ENCODE measurements at regions not wholly inside any gene's neighbourhood (a gene's known extent, or its start where the extent isn't known, plus 50 kb on each side); places are given as distances from the start of the nearest gene placed in this dataset.

DNA sequence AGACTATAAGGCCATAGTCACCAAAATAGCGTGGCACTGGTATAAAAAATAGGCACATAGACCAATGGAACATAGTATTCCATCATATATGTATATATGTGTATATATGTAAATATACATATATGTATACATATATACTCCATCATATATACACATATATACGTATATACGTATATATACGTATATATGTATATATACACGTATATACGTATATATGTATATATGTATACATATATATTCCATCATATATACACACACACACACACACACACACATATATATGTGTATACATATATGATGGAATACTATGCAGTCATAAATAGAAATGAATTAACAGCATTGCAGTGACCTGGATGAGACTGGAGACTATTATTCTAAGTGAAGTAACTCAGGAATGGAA lies 204.6 kb downstream of the LTN1 start:
- DNase-seq, result no peak

DNA sequence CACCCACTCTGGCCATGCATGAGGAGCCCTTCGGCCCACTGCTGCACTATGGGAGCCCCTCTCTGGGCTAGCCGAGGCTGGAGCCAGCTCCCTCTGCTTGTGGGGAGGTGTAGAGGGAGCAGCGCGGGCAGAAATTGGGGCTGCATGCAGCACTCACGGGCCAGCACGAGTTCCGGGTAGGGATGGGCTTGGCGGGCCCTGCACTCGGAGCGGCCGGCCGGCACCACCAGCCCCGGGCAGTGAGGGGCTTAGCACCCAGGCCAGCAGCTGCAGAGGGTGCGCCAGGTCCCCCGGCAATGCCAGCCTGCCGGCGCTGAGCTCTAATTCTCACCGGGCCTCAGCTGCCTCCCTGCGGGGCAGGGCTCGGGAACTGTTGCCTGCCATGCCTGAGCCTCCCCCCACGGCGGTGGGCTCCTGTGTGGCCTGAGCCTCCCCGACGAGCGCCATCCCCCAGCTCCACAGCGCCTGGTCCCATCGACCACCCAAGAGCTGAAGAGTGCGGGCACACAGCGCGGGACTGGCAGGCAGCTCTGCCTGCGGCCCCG lies 209.0 kb downstream of the LTN1 start:
- DNase-seq, result no peak

DNA sequence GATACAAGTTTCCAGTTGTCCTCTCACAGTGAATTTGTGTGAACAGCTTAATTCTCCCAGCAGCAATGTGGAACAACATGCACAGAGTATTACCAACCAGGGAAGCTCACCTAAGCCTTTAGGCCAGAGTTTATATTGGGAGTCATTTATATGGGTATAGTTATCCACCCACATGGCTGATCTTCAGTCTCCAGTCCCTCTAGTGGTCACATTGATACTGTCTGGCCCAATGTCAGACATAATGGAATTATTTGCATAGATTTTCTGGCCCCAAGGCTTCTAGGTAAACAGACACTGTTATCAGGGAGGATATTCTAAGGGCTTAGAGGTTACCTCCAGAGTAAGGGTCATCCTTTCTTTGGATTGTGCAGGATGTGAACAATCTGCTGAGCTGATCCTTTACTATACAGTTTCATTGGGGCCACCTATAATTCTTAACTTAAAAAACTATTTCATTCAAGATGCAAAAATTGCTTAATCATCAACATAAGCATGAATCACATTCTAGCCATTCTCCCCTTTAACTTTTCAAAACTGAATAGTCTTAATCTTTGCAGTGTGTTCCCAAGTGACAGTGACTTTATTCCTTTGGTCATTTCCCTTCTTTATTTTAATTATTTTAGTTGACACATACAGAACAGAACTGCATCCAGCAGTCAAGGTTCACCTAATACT lies 210.9 kb downstream of the LTN1 start:
- DNase-seq, result no peak

DNA sequence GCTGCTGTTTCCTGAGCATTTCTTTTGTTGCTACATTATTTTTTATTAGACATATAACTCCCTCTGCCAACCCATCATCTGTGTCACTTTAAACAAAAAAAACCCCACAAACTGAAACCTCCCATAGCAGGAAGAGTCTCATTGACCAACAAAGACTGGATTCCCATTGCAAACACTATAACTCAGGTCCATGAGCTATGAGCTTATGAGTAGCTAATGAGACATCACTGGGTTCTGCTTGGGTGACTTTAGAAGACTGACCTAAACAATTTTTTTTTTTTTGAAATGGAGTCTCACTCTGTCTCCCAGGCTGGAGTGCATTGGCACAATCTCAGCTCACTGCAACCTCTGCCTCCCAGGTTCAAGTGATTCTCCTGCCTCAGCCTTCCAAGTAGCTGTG lies 212.8 kb downstream of the LTN1 start:
- no peak for DNase-seq

DNA sequence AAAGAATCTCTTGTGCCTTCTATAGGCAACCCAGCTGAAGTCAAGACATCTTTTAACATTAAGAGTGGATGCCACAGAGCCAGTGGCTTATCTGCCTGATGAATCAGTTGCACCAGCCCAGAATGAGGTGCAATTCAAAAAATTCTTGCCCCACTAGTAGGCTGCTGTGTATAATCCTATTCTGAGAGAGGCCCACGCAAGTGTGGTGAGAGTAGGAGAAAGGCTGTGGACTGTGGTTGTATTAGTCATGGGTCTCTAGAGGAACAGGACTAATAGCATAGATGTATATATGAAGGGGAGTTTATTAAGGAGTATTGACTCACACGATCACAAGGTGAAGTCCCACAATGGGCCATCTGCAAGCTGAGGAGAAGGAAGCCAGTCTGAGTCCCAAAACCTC lies 216.4 kb downstream of the LTN1 start:
- no peak for DNase-seq

DNA sequence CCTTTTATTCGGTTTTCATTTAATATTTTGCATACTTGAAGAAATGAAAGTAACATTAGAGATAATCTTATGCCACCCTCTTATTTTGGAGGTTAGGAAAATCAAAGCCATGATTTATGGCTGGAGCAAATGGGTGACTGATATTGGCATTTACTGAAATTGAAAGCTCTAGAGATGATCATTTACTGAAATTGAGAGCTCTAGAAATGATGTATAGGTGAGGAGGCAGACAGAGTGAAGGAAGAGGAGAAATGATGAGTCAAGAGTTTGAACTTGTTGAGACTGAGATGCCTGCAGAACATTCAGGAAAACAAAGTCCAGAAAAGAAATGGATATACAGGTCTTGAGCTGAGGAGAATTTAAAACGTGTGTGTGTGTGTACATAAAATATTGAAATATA lies 217.6 kb downstream of the LTN1 start:
- no peak for DNase-seq

DNA sequence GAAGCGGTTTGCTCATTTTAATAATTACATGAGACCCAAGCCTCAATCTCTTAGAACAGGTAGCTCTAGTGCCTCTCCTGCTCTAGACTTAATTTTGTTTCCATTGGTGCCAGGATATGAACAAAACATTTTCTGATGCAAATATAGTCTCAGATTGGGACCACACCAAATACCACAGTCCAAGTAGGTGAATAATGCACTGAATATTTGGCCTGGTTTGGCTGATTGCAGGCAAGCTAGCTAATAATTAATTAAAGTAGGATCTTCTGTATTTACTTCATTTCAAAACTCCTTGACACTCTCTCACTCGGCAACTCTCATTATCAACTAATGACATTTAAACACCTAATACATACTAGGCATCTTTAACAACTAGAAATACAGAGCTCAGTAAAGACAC lies 219.6 kb downstream of the LTN1 start:
- DNase-seq, result no peak

DNA sequence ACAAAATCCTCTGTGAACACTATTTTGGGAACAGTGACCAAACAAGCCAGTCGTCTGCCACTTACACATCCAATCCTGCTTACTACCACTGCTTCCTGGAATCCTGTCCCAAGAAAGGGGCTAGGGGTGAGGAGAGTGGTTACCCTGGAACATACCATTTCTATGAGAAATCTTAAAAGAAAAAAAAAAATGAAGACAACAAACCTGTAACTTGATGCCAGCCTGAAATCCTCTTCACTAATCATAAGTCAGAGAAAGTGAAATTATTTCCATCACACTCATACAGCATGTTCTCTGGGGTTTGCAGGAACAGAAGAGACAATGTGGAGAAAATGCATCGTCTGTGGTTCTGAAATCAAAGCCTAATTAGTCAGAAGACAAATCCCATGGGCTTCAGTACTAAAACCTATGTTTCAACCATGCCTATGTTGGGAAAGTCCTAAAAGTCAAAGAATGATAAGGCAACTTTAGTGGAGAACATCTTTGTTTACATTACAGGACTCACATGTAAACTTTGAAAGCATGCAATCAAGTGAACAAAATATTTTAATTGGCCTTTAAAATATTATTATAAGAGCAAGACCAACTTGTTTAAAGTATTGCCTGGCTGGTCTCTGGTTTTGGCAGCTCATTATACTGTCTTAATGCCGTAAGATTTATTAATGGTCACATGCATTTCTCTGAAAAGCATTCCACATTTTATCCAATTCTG lies 220.7 kb downstream of the LTN1 start:
- DNase-seq, result no peak

DNA sequence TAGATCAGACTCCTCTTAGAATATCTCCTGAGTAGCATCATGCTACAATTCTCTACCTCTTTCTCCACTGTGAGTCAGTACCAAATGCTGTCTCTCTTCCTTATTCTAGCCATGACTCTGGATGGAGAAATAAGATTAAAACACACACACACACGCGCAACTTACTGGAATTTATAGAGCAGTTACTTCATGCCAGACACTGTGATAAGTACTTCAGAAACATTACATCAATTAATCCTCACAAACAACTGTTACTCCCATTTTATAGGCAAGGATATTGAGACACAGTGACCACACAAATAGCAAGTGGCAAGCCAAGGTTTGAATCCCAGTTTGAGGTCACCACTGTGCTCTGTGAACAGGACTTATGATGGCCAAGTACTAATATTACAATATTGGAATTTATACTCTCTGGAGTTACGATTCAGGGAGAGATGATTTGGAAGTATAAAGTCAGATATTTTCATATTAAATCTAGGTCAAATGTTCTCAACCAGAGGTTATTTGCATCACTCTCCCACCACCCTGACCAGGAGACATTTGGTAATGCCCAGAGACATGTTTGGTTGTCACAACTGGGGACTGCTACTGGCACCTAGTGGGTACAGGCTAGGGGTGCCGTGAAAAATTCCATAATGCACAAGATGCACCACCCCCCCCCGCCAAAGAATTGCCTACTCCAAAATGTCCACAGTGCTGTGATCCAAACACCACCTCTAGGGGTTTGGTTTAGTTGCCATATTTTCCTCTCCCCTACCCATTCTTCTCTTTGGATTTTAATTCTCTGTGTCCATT lies 221.6 kb downstream of the LTN1 start:
- no peak for DNase-seq

DNA sequence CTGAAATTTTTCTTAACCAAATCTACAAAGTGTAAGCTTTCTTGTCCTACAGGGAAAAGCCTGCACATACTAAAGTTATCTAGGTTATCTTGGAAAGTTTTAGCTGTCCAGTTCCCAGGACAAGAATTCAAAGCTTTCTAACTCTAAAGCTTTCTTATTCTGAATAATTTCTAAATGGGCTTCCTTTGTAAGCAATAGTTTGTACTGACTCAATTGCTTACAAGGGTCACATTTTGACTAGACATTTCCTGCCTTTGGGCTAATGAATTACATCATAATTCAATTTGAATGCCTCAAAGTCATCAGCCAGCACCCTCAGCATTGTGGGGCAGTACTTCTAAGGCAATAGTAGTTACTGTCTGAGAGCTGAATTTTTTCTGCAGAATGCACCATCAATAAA lies 223.0 kb downstream of the LTN1 start:
- DNase-seq, result peak; percentile 7

DNA sequence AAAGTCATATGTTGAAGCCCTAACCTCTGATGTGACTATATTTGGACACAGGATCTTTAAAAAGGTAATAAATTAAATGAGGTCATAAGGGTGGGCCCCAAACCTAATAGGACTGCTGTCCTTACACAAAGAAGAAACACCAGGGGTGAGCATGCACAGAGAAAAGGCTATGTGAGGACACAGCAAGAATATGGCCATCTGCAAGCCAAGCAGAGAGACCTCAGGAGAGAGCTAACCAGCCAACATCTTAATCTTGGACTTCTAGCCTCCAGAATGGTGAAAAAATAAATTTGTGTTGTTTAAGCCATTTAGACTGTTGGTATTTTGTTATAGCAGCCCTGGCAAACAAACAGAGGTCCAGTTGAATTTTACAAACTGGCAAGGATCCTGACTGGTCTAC lies 223.9 kb downstream of the LTN1 start:
- no peak for DNase-seq

DNA sequence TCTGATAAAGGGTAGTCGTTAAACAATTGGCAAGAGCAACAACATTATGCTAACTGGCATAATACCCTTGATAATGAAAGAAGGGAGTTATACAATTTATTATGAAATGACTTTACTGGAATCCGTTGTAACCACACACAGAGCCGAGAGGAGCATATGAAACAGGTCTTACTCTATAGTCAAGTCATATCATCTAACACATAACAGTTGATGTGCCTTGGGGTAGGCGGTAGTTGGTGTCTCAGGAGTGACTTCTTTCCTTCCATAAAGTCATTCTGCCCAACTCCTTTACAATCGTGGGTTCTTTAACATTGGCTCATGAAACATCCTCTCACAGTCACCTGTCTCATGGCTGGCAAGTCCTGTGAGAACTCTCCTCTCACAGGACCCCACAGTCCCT lies 225.2 kb downstream of the LTN1 start:
- DNase-seq, result no peak

DNA sequence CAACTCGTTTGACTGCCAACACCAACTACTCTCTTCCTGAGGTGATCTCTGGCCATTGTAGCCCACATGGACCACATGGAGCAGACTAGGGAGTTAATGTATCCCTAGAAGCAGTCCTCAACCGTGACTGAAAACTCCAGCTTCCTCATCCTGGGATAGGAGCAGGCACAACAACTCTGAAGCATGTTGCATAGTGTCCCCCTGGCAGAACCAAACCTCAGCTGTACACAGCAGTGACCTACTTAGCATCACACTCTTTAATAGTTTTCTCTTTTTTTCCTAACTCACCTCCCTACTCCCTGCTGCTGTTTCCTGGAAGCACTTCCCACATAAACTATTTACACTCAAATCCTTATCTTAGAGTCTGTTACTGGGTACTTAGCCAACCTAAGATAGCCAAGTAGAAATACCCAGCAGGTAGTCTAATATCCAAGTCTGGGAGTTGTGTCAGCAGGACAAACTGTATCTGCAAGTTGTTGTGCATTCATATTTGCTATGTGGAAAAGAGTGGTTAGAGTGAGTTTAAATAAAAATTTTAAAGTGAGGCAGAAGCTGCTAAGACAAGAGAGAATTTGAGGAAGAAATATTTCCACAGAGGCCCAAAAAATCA lies 228.8 kb downstream of the LTN1 start:
- DNase-seq, result no peak

DNA sequence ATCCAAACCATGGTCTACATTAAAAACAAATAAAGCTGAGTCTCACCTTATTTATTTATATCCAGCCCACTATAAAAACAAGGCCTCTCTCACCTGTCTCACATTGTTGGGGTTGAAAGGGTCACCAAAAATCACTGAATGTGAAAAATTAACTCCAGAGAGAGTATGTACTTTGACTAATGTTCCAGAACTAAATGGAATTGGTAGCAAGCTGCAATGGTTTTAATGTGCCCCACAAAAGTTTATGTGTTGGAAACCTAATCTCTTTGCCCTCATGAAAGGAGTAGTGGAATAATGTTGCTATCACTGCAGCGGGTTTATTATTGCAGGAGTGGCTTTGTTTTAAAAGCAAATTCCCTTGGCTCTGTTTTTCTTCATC lies 230.3 kb downstream of the LTN1 start:
- DNase-seq, result no peak

DNA sequence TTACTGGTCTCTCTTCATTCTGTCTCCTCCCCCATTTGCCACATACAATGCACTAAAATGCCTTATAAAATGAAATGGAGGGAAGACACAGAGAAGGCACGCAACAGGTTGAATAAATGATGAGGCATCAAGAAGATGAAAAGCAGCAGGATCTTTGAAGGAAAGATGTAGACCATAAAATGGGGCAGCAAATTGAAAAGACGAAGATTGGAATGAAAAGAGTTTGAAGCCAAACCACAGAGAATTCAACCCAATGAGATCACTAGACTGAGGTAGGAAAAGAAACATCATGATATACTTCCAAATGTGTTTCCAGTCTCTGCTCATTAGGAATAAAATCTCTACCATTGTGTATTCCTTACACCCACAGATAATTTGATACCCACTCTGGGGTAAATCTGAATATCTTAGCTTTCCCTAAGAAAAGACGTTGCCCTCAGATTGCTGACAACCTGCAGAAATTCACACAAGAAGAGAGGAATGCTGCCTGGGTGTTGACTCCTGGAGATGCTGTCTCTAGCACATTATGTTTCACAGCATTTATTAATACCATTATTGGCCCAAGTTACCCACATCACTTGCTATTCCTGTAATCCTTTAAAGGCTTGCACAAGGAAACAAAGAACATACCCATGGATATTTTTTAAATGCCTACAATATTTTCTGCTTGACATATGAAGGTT lies 230.9 kb downstream of the LTN1 start:
- DNase-seq, result no peak

DNA sequence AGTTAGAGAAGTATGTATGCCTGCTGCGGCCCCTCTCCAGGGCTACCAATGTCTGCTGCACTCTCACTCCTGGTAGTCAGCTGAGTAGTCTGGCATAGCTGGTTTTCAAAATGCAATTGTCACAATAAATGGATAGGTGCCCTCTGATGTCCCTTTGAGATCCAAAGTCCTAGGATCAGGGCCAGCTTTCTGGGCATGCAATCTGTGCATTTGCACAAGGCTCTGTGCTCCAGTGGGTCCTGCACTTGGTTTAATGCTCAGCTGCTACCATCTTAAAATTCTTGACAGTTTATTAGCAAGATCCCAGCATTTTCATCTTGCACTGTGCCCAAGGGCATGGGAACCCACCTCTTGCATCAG lies 233.8 kb downstream of the LTN1 start:
- no peak for DNase-seq

DNA sequence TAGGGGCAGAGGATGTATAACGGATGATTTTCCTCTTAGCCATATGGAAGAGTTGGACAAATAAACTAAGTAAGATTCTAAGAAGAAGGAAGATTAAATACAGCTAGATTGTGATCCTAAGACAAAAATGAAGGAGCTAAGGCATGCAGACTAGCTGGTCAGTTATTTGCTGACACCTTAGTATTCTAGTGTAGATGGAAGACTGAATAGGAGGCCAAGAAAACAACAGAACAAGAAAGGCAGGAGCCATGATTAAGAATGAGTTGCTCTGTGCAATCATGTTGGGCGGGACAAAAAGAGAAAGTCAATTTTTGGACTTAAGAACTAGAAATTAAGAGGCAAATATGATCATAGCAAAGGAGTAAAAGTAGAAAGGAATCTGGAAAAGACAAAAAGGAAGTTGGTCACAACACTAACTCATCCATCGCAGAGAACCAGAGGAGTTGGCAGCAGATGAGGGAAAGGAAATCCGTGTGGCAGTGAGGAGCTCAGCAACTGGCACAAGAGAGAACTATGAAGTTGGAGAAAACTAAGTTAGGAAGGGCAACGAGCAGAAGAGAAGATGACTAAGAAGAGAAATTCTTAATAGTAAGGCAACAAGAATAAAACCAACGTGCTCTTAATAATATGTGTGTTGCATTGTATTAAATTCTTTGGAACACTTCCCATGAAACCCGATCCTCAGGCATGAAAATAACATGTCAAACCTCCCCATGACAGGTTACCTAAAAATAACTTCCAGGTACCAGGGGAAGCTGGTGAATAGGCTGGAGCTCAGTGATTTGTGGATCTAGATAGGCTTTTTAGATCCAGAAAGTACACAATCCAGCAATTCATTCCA lies 234.4 kb downstream of the LTN1 start:
- DNase-seq, result no peak

DNA sequence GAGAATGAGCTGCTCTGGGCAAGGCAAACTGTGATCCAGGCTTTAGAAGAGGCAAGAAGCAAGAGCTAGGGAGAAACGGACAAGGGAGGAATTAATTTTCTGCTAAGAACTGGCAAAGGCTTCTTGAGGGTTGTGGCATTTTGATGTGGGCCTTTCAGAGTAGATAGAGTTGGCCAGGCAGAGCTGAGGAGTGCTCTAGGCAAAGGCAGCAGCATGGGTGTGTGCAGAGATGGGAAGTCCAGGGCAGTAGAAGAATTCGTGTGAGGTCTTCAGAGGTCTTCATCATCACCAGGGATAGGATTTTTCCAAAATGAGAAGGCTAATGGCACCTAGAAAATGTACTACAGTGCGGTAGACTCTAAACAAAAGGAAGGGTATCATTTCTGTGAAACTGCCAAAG lies 237.8 kb downstream of the LTN1 start:
- DNase-seq, result no peak

DNA sequence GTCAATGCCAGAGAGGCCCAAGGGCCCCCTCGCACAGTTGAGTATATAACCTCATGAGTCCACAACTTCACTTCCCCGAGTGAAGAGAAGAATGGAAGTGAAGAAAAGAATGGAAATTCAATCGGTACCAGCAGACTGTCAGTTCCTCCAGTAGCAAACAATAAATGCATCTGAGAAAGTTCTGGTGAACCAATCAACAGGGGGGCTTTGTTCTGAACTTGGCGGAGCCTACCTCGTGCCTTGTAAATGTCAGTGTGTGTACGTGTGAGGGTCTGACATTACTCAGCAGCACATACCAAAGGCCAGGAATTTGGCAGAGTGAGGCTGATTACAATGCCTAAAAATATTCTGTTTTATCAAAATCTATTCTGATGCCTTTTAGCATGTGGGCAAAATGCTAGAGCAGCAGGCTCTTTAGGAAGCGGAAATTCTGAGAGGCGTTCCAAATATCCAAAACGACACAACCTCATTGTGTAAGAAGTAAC lies 238.5 kb downstream of the LTN1 start:
- DNase-seq, result peak; percentile 21

DNA sequence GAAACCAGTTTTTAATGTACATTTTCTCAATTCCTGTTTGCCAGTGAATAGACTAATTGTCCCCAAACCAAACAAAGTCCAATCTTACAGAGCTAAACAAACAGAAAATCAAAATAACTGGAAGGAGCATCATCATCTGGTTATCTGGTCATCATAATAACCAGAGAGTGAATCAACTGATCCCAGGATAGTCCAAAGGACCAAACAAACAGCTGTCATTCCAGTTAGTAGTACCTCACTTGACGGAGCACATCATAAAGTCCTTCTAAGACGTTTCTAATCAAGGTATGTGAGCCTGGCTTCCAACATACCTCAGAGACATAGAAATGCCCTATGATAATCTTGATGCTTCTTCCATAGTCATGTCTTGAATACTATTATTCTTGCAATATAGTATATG lies 240.5 kb downstream of the LTN1 start:
- no peak for DNase-seq

DNA sequence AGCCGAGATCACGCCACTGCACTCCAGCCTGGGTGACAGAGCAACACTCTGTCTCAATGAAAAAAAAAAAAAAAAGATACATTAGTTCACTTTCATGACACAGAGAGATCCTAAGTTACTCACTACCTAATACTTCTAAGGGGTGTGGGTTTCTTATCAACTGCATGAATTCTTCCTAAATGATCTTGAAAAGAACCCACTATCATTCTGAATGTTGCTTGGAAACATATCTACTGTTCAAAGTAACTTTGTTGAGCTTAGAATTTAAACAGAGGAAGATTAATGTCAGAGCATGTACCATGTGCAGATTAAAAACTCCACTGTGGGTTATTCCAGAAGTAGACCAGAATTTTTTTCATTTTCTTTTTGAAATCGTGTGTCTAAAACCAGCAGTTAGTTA lies 241.5 kb downstream of the LTN1 start:
- DNase-seq, result no peak
